ENCODE measurements at regions not wholly inside any gene's neighbourhood (a gene's known extent, or its start where the extent isn't known, plus 50 kb on each side); places are given as distances from the start of the nearest gene placed in this dataset.
"Not testable (repeated sequence)": the region's sequence is repeated elsewhere in the genome, so short reads cannot be mapped to it uniquely, and the experiment has no call there.

GRCh38 chr14:83981676-83982258, 1548.2 kb upstream of the FLRT2 start:
- not testable (repeated sequence) for H3K27me3 ChIP-seq (ENCODE audit: control insufficient read depth in 2 of 2, insufficient read depth in 1 of 2, low read length in 1 of 2); H3K36me3 ChIP-seq (ENCODE audit: control insufficient read depth in 2 of 2, insufficient read depth in 2 of 2, low read length in 1 of 2); H3K9me3 ChIP-seq (ENCODE audit: control insufficient read depth in 2 of 2, insufficient read depth in 1 of 2, low read length in 1 of 2); H3K4me3 ChIP-seq (ENCODE audit: low read length in 2 of 2); H3K4me1 ChIP-seq (ENCODE audit: control insufficient read depth in 2 of 2, insufficient read depth in 2 of 2, low read length in 2 of 2); H3K27ac ChIP-seq (ENCODE audit: low read depth in 1 of 2, low read length in 1 of 2); DNase-seq (ENCODE audit: low read depth in 6 of 9, low spot score in 9 of 9)
- 96% methylated on average over 3 of the region's 3 CpGs for WGBS

DNA sequence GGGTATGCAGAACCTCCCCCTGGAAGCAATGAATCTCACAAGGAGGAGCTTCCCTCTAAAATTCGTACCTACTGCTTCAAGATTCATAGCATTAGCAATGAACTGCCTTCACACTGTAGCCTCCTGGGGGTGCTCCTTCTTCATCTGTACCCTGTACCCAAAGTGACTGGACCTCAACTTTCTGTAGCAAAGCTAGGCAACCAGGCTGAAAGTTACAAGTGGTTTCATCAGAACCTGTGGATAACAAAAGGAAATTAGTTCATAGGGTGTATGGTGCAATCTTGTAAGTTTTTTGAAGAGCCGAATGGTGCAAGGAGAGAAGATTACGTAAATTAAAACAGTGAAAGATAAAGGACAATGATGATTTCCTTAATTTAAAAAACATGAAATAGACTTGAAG, 1541.7 kb upstream of the FLRT2 start:
- no peak overlapping the region for H3K27ac ChIP-seq (ENCODE audit: low read depth in 1 of 2, low read length in 1 of 2)
- H3K27me3 ChIP-seq (ENCODE audit: control insufficient read depth in 2 of 2, insufficient read depth in 1 of 2, low read length in 1 of 2): no peaks in the 10 kb centered on the region
- no peaks in the 10 kb centered on the region for H3K9me3 ChIP-seq (ENCODE audit: control insufficient read depth in 2 of 2, insufficient read depth in 1 of 2, low read length in 1 of 2)
- no peaks in the 10 kb centered on the region for H3K36me3 ChIP-seq (ENCODE audit: control insufficient read depth in 2 of 2, insufficient read depth in 2 of 2, low read length in 1 of 2)
- no peaks in the 10 kb centered on the region for H3K4me1 ChIP-seq (ENCODE audit: control insufficient read depth in 2 of 2, insufficient read depth in 2 of 2, low read length in 2 of 2)
- H3K4me3 ChIP-seq (ENCODE audit: low read length in 2 of 2): no peak overlapping the region
- 84% methylated on average over 3 of the region's 3 CpGs for WGBS
- DNase-seq (ENCODE audit: low read depth in 6 of 9, low spot score in 9 of 9): no peak

- 89% methylated on average over 3 of the region's 3 CpGs for WGBS
Observed at GRCh38 chr14:83991666-83992065, 1538.3 kb upstream of the FLRT2 start.

GRCh38 chr14:83992857-83993256, 1537.1 kb upstream of the FLRT2 start:
- Histone ChIP-seq H3K4me3 (ENCODE audit: low read length in 2 of 2) (no peak overlapping the region), H3K4me1 (ENCODE audit: control insufficient read depth in 2 of 2, insufficient read depth in 2 of 2, low read length in 2 of 2) (no peaks in the 10 kb centered on the region), H3K27me3 (ENCODE audit: control insufficient read depth in 2 of 2, insufficient read depth in 1 of 2, low read length in 1 of 2) (no peaks in the 10 kb centered on the region), H3K36me3 (ENCODE audit: control insufficient read depth in 2 of 2, insufficient read depth in 2 of 2, low read length in 1 of 2) (no peaks in the 10 kb centered on the region), H3K9me3 (ENCODE audit: control insufficient read depth in 2 of 2, insufficient read depth in 1 of 2, low read length in 1 of 2) (no peaks in the 10 kb centered on the region), H3K27ac (ENCODE audit: low read depth in 1 of 2, low read length in 1 of 2) (no peak overlapping the region)
- WGBS: 93% methylated on average over 3 of the region's 3 CpGs
- no peak for DNase-seq (ENCODE audit: low read depth in 6 of 9, low spot score in 9 of 9)

More at GRCh38 chr14:83991666-83992065, 1538.3 kb upstream of the FLRT2 start:
- no peak overlapping the region for H3K27ac ChIP-seq (ENCODE audit: low read depth in 1 of 2, low read length in 1 of 2)
- DNase-seq (ENCODE audit: low read depth in 6 of 9, low spot score in 9 of 9): no peak
- H3K4me3 ChIP-seq (ENCODE audit: low read length in 2 of 2): no peak overlapping the region
- H3K36me3 ChIP-seq (ENCODE audit: control insufficient read depth in 2 of 2, insufficient read depth in 2 of 2, low read length in 1 of 2): no peaks in the 10 kb centered on the region
- H3K4me1 ChIP-seq (ENCODE audit: control insufficient read depth in 2 of 2, insufficient read depth in 2 of 2, low read length in 2 of 2): no peaks in the 10 kb centered on the region
- H3K9me3 ChIP-seq (ENCODE audit: control insufficient read depth in 2 of 2, insufficient read depth in 1 of 2, low read length in 1 of 2): no peaks in the 10 kb centered on the region
- H3K27me3 ChIP-seq (ENCODE audit: control insufficient read depth in 2 of 2, insufficient read depth in 1 of 2, low read length in 1 of 2): no peaks in the 10 kb centered on the region

DNA sequence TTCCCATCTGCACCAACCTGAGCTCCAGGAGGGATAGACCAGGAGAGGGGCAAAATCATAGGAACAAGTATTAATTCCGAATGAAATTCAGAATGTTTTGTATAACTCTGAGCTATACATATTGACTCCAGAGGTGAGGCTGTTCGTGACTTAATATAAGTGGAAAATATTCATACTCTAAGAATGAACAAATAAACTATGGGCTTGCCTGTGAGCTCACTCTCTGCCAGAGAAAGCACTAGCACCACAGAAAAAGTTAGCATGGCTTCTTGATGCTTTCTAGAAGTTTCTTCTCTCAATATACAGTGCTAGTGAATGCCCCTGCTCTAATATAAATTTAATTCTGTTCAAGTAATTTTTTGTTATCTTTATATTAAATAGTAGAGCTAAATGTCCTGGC, 1536.4 kb upstream of the FLRT2 start:
- Histone ChIP-seq H3K27ac (ENCODE audit: low read depth in 1 of 2, low read length in 1 of 2) (no peak overlapping the region), H3K27me3 (ENCODE audit: control insufficient read depth in 2 of 2, insufficient read depth in 1 of 2, low read length in 1 of 2) (no peaks in the 10 kb centered on the region), H3K4me1 (ENCODE audit: control insufficient read depth in 2 of 2, insufficient read depth in 2 of 2, low read length in 2 of 2) (no peaks in the 10 kb centered on the region), H3K4me3 (ENCODE audit: low read length in 2 of 2) (no peak overlapping the region), H3K36me3 (ENCODE audit: control insufficient read depth in 2 of 2, insufficient read depth in 2 of 2, low read length in 1 of 2) (no peaks in the 10 kb centered on the region), H3K9me3 (ENCODE audit: control insufficient read depth in 2 of 2, insufficient read depth in 1 of 2, low read length in 1 of 2) (no peaks in the 10 kb centered on the region)
- WGBS: 89% methylated on average over 2 of the region's 2 CpGs
- DNase-seq (ENCODE audit: low read depth in 6 of 9, low spot score in 9 of 9): no peak

DNA sequence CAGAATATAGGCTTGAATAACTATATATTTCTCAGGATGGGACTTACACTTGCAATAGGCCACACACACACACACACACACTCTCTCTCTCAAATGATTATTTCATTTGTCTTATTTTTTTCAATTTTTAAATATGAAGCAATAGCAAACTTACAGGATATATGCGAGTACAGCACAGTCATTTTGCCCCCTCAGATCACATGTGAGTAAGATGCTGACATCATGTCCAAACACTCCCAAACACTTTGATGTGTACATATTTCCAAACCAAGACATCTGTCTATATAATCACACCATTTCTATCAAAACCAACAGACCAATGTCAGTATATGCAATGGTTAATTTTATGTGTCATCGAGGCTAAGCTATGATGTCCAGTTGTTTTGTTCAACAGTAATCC, 1535.9 kb upstream of the FLRT2 start:
- 97% methylated on average over 2 of the region's 2 CpGs for WGBS
- no peaks in the 10 kb centered on the region for H3K9me3 ChIP-seq (ENCODE audit: control insufficient read depth in 2 of 2, insufficient read depth in 1 of 2, low read length in 1 of 2)
- no peaks in the 10 kb centered on the region for H3K27me3 ChIP-seq (ENCODE audit: control insufficient read depth in 2 of 2, insufficient read depth in 1 of 2, low read length in 1 of 2)

GRCh38 chr14:84001023-84001422, 1528.9 kb upstream of the FLRT2 start:
- Histone ChIP-seq H3K4me1 (ENCODE audit: control insufficient read depth in 2 of 2, insufficient read depth in 2 of 2, low read length in 2 of 2) (no peaks in the 10 kb centered on the region), H3K9me3 (ENCODE audit: control insufficient read depth in 2 of 2, insufficient read depth in 1 of 2, low read length in 1 of 2) (no peaks in the 10 kb centered on the region), H3K36me3 (ENCODE audit: control insufficient read depth in 2 of 2, insufficient read depth in 2 of 2, low read length in 1 of 2) (no peaks in the 10 kb centered on the region), H3K27ac (ENCODE audit: low read depth in 1 of 2, low read length in 1 of 2) (no peak overlapping the region), H3K27me3 (ENCODE audit: control insufficient read depth in 2 of 2, insufficient read depth in 1 of 2, low read length in 1 of 2) (no peaks in the 10 kb centered on the region), H3K4me3 (ENCODE audit: low read length in 2 of 2) (no peak overlapping the region)
- no peak for DNase-seq (ENCODE audit: low read depth in 6 of 9, low spot score in 9 of 9)
- WGBS: 96% methylated on average over 3 of the region's 3 CpGs

More for the DNA sequence above, 1535.9 kb upstream of the FLRT2 start:
- no peaks in the 10 kb centered on the region for H3K4me1 ChIP-seq (ENCODE audit: control insufficient read depth in 2 of 2, insufficient read depth in 2 of 2, low read length in 2 of 2)
- DNase-seq (ENCODE audit: low read depth in 6 of 9, low spot score in 9 of 9): no peak
- H3K36me3 ChIP-seq (ENCODE audit: control insufficient read depth in 2 of 2, insufficient read depth in 2 of 2, low read length in 1 of 2): no peaks in the 10 kb centered on the region
- no peak overlapping the region for H3K4me3 ChIP-seq (ENCODE audit: low read length in 2 of 2)
- no peak overlapping the region for H3K27ac ChIP-seq (ENCODE audit: low read depth in 1 of 2, low read length in 1 of 2)

DNA sequence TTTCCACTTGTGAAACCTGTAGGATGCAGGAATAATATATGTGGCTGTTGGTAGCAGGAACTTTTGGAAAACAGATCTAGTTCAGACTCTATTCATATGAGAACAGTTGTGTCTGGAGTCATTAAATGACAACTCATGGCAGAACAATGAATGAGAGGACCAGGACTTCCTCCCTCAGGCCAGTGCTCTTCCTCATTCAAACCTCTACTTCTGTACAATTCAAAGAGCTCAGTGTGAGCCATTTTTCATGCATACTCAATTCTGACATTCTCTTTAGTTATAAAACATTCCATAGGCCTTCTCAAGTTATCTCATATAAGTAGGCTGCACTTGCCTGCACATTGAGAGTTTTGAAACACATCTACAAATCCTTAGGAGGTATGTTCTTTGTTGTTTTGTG, 1526.6 kb upstream of the FLRT2 start:
- Histone ChIP-seq H3K4me1 (ENCODE audit: control insufficient read depth in 2 of 2, insufficient read depth in 2 of 2, low read length in 2 of 2) (no peaks in the 10 kb centered on the region), H3K36me3 (ENCODE audit: control insufficient read depth in 2 of 2, insufficient read depth in 2 of 2, low read length in 1 of 2) (no peaks in the 10 kb centered on the region), H3K27me3 (ENCODE audit: control insufficient read depth in 2 of 2, insufficient read depth in 1 of 2, low read length in 1 of 2) (no peaks in the 10 kb centered on the region), H3K27ac (ENCODE audit: low read depth in 1 of 2, low read length in 1 of 2) (no peak overlapping the region), H3K9me3 (ENCODE audit: control insufficient read depth in 2 of 2, insufficient read depth in 1 of 2, low read length in 1 of 2) (no peaks in the 10 kb centered on the region), H3K4me3 (ENCODE audit: low read length in 2 of 2) (no peak overlapping the region)
- DNase-seq (ENCODE audit: low read depth in 6 of 9, low spot score in 9 of 9): no peak

- 88% methylated on average over 3 of the region's 3 CpGs for WGBS
- no peak overlapping the region for H3K27ac ChIP-seq (ENCODE audit: low read depth in 1 of 2, low read length in 1 of 2)
- no peak overlapping the region for H3K4me3 ChIP-seq (ENCODE audit: low read length in 2 of 2)
- H3K4me1 ChIP-seq (ENCODE audit: control insufficient read depth in 2 of 2, insufficient read depth in 2 of 2, low read length in 2 of 2): no peaks in the 10 kb centered on the region
- DNase-seq (ENCODE audit: low read depth in 6 of 9, low spot score in 9 of 9): no peak
- no peaks in the 10 kb centered on the region for H3K36me3 ChIP-seq (ENCODE audit: control insufficient read depth in 2 of 2, insufficient read depth in 2 of 2, low read length in 1 of 2)
- H3K9me3 ChIP-seq (ENCODE audit: control insufficient read depth in 2 of 2, insufficient read depth in 1 of 2, low read length in 1 of 2): no peaks in the 10 kb centered on the region
- H3K27me3 ChIP-seq (ENCODE audit: control insufficient read depth in 2 of 2, insufficient read depth in 1 of 2, low read length in 1 of 2): no peaks in the 10 kb centered on the region
Observed at GRCh38 chr14:84006643-84007155, 1523.2 kb upstream of the FLRT2 start.

All from thymus (tissue), 11 donors.